HG03025 (cell line): ENCODE measurements at regions not wholly inside any gene's neighbourhood (a gene's known extent, or its start where the extent isn't known, plus 50 kb on each side); places are given as distances from the start of the nearest gene placed in this dataset.
"Not testable (repeated sequence)": the region's sequence is repeated elsewhere in the genome, so short reads cannot be mapped to it uniquely, and the experiment has no call there.

Experiments
- ATAC-seq: cut with Tn5 transposase; IDR thresholded peaks from one replicate; pipeline ENCODE4 v1.9.1; 2021; ENCODE audit warnings: mild to moderate bottlenecking, moderate library complexity; ENCODE audit not compliant: unreplicated experiment, low FRiP score

- ATAC-seq = no peak
Observed at GRCh38 chr10:23918839-23919238, 290.1 kb upstream of the KIAA1217 start.

GRCh38 chr10:23927576-23928325, 281.2 kb upstream of the KIAA1217 start:
- no peak for ATAC-seq

- not testable (repeated sequence) for ATAC-seq
Observed at GRCh38 chr10:23934023-23934422, 274.9 kb upstream of the KIAA1217 start.

- ATAC-seq = no peak
Observed at GRCh38 chr10:23945845-23946244, 263.1 kb upstream of the KIAA1217 start.

GRCh38 chr10:23951841-23952240, 257.1 kb upstream of the KIAA1217 start:
- no peak for ATAC-seq

DNA sequence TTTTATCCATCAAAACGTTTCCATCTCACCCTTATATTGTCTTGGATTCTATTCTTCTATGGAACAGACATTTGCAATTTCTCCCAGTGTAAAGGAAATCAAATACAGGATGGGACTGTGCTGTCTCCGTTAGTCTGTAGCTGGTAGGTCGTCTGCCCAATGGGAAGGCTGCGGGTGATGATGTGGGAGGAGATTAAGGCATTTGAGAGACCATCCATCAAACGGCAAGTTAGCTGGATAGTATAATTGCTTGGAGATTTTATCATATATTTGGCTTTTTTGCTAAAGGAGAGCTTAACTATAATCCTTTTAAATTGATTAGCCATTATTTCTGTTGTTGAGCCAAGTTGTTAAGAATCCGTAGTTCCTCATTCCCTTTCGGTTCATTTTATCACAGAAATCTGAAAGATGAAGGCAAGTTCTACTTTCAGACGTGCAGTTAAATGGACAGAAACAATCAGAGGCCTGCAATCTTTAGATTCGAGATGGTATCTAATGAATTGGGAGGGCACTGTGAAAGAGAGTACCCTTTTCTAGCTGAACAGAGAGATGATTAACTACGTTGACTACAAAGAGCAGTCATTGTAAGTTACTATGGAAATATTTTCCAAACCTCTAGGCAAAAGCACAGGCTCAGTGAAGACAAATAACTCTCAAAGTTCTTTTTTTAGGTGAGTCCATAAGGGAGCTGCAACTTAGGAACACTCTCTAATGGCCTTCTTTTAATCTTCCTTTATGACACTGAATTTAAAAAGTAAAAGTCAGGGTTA, 253.3 kb upstream of the KIAA1217 start:
- no peak for ATAC-seq

DNA sequence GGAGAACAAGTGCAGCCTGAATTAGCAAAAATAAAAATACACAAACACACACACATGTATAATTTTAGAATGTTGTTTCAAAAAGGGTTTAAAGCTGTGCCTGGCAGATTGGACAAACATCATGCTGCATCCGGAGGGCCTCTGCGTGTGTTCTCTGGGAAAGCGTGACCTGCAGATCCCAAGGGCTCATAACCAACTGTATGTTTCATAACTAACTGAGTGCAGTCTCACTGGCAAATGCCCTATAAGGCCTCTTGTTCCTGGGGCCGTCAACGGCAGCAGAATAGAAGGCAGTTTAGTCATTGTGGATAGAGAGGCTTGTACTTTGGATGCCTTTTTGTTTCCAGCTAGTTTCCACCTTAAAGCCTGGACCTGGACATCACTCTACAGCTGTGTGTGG, 243.8 kb upstream of the KIAA1217 start:
- no peak for ATAC-seq

- ATAC-seq = no peak
Observed at GRCh38 chr10:23965880-23966279, 243.1 kb upstream of the KIAA1217 start.

DNA sequence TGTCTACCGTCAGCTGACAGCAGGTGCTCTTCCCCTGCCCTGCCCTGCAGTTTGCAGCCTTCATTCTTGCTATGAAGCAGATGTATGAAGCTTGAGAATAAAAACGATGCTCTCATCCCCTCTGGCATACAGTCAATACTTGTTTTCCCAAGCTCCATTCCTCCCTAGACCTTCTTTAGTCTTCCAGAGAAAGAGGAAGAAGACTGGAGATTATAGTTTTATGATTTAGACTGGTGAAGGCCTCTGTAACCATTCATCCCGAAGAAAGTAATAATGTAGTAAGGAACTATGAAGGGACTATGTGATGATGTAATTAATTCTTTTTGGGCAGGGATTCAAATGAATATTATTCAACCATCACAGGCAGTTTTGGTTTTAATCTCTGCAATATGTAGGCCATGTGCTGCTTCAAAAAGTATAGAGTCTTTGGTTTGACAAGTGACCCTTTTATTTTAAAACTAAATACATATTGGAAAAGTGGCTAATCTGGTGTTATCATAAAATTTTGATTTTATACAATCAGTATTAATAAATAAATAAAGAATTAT, 242.4 kb upstream of the KIAA1217 start:
- no peak for ATAC-seq

DNA sequence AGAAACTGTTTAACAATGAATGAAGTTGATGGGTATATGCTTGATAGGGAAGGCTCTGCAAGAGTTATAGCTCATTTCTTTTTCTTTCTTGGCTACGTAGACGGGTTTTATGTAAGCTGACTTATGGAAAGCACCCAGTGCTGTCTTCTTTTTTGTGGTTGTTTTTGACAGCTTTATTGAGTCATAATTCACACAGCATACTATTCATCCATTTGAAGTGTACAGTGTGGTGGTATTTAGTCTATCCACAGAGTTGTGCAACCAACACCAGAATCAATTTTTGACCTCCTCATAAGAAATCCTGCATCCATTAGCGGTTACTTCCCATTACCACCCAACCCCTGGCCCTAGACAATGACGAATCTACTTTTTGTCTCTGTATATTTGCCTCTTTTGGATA, 240.6 kb upstream of the KIAA1217 start:
- no peak for ATAC-seq

GRCh38 chr10:23974746-23975272, 234.1 kb upstream of the KIAA1217 start:
- ATAC-seq = no peak

GRCh38 chr10:23975431-23975830, 233.5 kb upstream of the KIAA1217 start:
- no peak for ATAC-seq

- ATAC-seq = no peak
Observed at GRCh38 chr10:23976275-23976674, 232.7 kb upstream of the KIAA1217 start.

- no peak for ATAC-seq
Observed at GRCh38 chr10:23978317-23978716, 230.6 kb upstream of the KIAA1217 start.

DNA sequence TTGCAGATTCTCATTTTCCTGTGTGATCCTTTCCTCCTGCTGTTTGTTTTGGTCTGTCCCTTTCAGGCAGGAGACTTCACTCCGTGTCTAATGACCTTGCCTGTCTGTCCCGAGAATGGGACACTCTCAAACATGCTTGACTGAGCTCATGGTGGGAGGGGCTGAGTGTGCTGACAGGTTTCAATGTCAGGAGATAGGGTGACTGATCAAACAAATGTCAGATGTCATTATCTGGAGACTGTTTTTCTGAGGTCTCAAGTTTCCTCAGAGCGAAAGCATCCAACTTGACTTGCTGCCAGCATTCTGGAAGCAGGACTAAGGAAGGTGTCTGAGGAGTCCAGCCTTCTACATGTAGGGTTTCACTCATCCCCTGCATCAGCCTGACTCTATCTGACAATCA, 228.8 kb upstream of the KIAA1217 start:
- ATAC-seq = no peak

DNA sequence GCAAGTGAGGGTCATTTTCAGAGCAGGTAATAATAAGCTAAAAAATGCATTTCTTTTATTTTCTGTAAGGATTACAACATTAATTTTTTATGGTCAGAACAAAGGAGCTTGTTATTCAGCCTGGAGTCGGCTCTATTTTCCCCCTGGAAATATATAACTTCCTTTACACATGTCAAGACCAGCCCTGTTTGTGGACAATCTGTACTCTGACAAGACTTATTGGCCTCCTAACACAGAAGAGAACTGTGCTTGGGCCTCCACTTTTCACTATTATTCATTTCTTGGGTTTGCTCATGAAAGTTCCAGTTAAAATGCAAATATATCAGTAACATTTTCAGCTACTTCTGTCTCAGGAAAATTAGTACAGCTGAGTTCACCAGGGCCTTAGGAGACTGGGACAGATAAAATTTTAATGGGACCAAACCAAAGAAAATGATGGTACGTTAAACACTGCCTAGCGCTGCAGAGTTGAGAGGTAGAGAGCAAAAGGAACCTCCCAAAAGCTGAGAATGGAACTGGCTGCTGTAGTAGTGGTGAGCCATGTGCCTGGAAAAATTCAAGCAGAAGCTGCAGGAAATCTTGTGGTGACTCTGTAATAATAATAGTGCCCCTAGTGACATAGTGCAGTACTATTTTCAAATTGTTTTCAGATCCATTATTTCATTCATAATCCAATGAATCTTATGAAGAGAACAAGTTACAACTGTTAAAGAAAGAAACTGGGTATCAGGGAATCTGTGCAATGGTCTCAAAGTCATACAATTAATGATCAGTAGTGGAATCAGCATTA, 227.2 kb upstream of the KIAA1217 start:
- ATAC-seq = no peak

DNA sequence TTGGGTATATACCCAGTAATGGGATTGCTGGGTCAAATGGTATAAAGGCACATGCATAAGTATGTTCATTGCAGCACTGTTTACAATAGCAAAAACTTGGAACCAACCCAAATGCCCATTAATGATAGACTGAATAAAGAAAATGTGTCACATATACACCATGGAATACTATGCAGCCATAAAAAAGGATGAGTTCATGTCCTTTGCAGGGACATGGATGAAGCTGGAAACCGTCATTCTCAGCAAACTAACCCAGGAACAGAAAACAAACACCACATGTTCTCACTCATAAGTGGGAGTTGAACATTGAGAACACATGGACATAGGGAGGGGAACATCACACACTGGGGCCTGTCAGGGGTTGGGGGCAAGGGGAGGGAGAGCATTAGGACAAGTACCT, 224.5 kb upstream of the KIAA1217 start:
- not testable (repeated sequence) for ATAC-seq

DNA sequence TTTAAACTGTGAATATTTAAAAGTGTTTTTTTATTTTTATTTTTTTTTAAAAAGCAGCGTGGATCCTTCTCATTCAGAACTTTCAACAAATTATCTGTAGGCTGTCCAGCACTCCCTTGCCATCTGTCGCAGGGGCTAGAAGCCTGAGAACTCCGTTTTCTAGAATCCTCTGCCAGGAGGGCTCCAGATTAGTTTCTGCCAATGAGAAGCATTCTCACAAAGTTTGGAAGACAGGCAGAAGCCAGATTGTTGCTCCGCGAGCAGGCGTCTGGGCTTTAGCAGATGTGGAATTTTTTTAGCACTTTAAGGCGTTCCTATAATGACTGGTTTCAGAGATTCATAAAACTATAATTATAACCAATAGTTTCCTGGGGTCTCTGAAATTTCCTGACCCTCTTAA, 220.9 kb upstream of the KIAA1217 start:
- no peak for ATAC-seq

DNA sequence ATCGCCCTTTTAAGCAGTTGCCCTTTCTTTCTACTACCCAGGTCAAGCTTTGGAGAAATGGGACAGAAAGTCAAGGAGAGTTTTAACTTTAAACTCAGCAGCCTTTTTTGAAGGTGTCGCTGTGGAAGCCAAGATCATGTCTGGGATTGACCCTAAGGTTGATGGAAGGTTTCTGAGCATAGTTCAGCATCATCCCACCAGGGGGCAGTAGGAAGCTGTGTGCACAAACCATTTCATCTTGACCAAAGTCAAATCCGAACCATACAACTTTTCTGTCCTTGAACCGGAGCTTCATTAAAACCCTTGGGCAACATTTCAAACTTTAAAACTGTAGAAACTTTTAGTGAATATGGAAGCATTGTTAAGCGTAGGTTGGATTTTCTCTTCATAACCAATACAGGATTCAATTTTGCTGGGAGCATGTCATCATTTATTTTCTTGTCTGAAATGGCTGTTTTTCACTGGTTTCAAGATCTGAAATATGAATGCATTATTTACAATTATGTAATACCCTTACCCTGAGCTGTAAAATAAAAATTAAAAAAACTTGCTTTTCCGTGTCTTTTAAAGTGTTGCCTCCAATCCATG, 214.4 kb upstream of the KIAA1217 start:
- ATAC-seq = no peak

- ATAC-seq = no peak
Observed at GRCh38 chr10:23999445-23999844, 209.5 kb upstream of the KIAA1217 start.
